ENCODE measurements at regions not wholly inside any gene's neighbourhood (a gene's known extent, or its start where the extent isn't known, plus 50 kb on each side); places are given as distances from the start of the nearest gene placed in this dataset.

- no peak for DNase-seq (ENCODE audit: low read depth)
- H3K4me3 ChIP-seq (ENCODE audit: low read depth, low read length), result no peak overlapping the region
- TF ChIP-seq CTCF (IDR thresholded peaks at IDR 0.05; ENCODE audit: control insufficient read depth, extremely low read depth, insufficient read depth), result no peak
Observed at GRCh38 chr22:48640890-48641841, 1186.5 kb downstream of the BRD1 start.

DNA sequence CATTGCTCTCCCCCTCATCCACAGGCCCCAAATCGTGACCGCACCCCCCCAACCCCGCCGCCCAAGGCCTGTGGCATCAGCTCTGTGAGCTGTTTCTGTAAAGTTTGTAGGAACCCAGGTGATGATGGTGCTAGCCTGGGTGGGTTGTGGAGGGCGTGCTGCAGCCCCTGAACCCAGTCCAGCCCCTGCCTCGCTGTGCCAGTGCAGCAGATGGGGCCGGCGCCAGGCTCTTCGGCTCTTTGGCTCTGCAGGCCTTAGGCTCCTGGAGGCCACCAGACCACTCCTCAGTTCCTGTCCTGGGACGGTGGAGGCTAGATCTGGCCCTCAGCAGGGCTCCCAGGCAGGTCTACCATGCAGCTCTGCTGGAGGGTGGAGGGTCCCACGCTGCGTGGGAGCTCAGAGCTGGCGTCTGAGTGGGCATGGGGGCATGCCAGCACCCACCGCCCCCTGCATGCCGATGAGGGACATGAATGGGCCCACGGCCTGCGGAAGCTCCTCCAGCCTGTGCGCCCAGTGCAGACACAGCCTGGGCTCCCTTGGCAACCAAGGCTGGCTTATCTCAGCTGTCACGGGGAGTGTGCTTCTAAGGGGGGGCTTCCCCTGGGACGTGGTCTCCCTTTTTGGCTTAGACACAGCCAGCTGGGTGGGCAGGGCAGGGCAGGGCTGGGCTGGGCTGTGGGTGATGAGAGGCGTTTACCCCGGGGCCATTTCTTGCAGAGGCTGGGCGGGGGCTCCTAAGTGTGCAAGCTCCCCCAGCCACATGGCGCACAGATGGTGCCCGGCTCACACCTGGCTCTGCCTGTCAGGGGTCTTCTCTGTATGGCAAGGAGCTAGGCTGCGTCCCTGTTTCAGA lies 1187.6 kb downstream of the BRD1 start:
- TF ChIP-seq CTCF (IDR thresholded peaks at IDR 0.05; ENCODE audit: control insufficient read depth, extremely low read depth, insufficient read depth), result no peak
- DNase-seq (ENCODE audit: low read depth), result no peak

GRCh38 chr22:48639021-48639795 lies 1188.5 kb downstream of the BRD1 start:
- no peak for DNase-seq (ENCODE audit: low read depth)
- no peak overlapping the region for H3K4me3 ChIP-seq (ENCODE audit: low read depth, low read length)
- no peak for TF ChIP-seq CTCF (IDR thresholded peaks at IDR 0.05; ENCODE audit: control insufficient read depth, extremely low read depth, insufficient read depth)

More for the DNA sequence above, 1187.6 kb downstream of the BRD1 start:
- H3K4me3 ChIP-seq (ENCODE audit: low read depth, low read length), result no peak overlapping the region

GRCh38 chr22:48637231-48637630 lies 1190.4 kb downstream of the BRD1 start:
- no peak overlapping the region for H3K4me3 ChIP-seq (ENCODE audit: low read depth, low read length)
- DNase-seq (ENCODE audit: low read depth), result no peak
- TF ChIP-seq CTCF (IDR thresholded peaks at IDR 0.05; ENCODE audit: control insufficient read depth, extremely low read depth, insufficient read depth), result no peak

GRCh38 chr22:48636746-48637145 lies 1190.9 kb downstream of the BRD1 start:
- H3K4me3 ChIP-seq (ENCODE audit: low read depth, low read length), result no peak overlapping the region
- TF ChIP-seq CTCF (IDR thresholded peaks at IDR 0.05; ENCODE audit: control insufficient read depth, extremely low read depth, insufficient read depth), result no peak
- no peak for DNase-seq (ENCODE audit: low read depth)

GRCh38 chr22:48635816-48636215 lies 1191.9 kb downstream of the BRD1 start:
- no peak for DNase-seq (ENCODE audit: low read depth)
- TF ChIP-seq CTCF (IDR thresholded peaks at IDR 0.05; ENCODE audit: control insufficient read depth, extremely low read depth, insufficient read depth), result no peak
- no peak overlapping the region for H3K4me3 ChIP-seq (ENCODE audit: low read depth, low read length)
